K562 (cell line): ENCODE measurements at regions not wholly inside any gene's neighbourhood (a gene's known extent, or its start where the extent isn't known, plus 50 kb on each side); places are given as distances from the start of the nearest gene placed in this dataset.

Experiments
- EP300 ChIP-seq: IDR thresholded peaks from 2 replicates; pipeline ENCODE4 v1.6.1; 2012; ENCODE audit warnings: low read length, improper control_type of control experiment
- EZH2 ChIP-seq: IDR thresholded peaks from 2 replicates; pipeline ENCODE4 v1.6.1; 2012; ENCODE audit warnings: low read depth, mild to moderate bottlenecking, inconsistent platforms, low read length, borderline replicate concordance
- FOSL1 ChIP-seq: fragments of 200-800 bp; sonication (Bioruptor generic); conservative IDR thresholded peaks from 2 replicates; pipeline ENCODE4 v1.6.1; 2016; ENCODE audit warnings: missing genetic modification characterization, missing compliant biosample characterization
- JUN ChIP-seq, 2 experiments: sonication (generic) in 1 of 2; formaldehyde crosslinking in 1 of 2; IDR thresholded peaks; 2 replicates each; pipeline versions ENCODE4 v1.6.1 to v1.8.0; 2012 to 2022; ENCODE audit warnings: borderline replicate concordance in 2 of 2, mild to moderate bottlenecking in 2 of 2, improper control_type of control experiment in 1 of 2, low read depth in 1 of 2, low read length in 1 of 2, missing genetic modification reagents in 1 of 2
- MYBL2 ChIP-seq, 2 experiments: fragments of 450-650 bp in 1 of 2; sonication (generic) in 1 of 2; formaldehyde crosslinking in 1 of 2; IDR thresholded peaks; 2 replicates each; pipeline versions ENCODE4 v1.6.1 to v1.8.1; 2017 to 2022; ENCODE audit warnings: borderline replicate concordance in 1 of 2, inconsistent platforms in 1 of 2, low read depth in 1 of 2, mild to moderate bottlenecking in 1 of 2, missing genetic modification reagents in 1 of 2, moderate library complexity in 1 of 2
- POLR2A ChIP-seq: fragments of 450-650 bp; conservative IDR thresholded peaks from 2 replicates; pipeline ENCODE4 v1.6.1; 2016
- SPI1 ChIP-seq: IDR thresholded peaks from 2 replicates; pipeline ENCODE4 v1.6.1; 2011; ENCODE audit warnings: low read depth, low read length, control low read depth, borderline replicate concordance
- YY1 ChIP-seq, 3 experiments: IDR thresholded peaks; 2 replicates each; pipeline ENCODE4 v1.6.1; 2011; ENCODE audit warnings: low read length in 2 of 3, mild to moderate bottlenecking in 2 of 3, moderate library complexity in 2 of 3, borderline replicate concordance in 1 of 3, control low read depth in 1 of 3, low read depth in 1 of 3; ENCODE audit not compliant: insufficient read depth in 3 of 3, insufficient replicate concordance in 2 of 3, control insufficient read depth in 1 of 3, insufficient read length in 1 of 3; ENCODE audit errors: extremely low read depth in 1 of 3
- TF ChIP-seq, protein P1 (sequence below): fragments of 200-800 bp; sonication (Bioruptor generic); IDR thresholded peaks from 2 replicates; pipeline ENCODE4 v1.6.1; 2016; ENCODE audit warnings: missing genetic modification characterization, missing compliant biosample characterization

DNA sequence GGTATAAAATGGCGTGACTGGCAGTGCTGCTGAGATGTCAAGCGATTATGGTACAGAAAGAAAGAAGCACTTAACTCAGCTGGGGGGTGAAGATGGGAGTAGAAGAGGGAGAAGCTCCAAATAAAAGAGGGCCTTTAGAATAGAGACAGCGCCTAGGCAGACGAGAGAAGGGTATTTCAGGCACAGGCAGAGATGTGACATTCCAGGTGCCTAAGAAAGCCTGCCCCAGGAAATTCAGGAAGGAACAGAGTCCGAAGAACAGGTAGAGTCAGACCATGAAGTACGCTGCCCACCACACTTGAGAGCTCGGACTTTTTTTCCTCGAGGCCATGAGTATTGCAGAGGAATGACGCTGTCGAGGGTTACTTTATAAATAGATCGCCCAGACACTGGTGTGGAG, 170.9 kb upstream of the ATF7IP start:
- no peak for TF ChIP-seq EP300
- TF ChIP-seq EZH2: no peak
- TF ChIP-seq MYBL2 (IDR thresholded peaks at IDR 0.05; ENCODE audit: low read depth): no peak
- no peak for TF ChIP-seq MYBL2 (CRISPR knock-in tag; IDR thresholded peaks at IDR 0.05; ENCODE audit: borderline replicate concordance)
- TF ChIP-seq FOSL1: no peak
- no peak for TF ChIP-seq YY1 (IDR thresholded peaks at IDR 0.05; ENCODE audit: borderline replicate concordance in 1 of 3, control insufficient read depth in 1 of 3, extremely low read depth in 1 of 3, insufficient read depth in 3 of 3, insufficient read length in 1 of 3, insufficient replicate concordance in 2 of 3, low read depth in 1 of 3, low read length in 2 of 3)
- TF ChIP-seq POLR2A: no peak
- TF ChIP-seq, protein P1, sequence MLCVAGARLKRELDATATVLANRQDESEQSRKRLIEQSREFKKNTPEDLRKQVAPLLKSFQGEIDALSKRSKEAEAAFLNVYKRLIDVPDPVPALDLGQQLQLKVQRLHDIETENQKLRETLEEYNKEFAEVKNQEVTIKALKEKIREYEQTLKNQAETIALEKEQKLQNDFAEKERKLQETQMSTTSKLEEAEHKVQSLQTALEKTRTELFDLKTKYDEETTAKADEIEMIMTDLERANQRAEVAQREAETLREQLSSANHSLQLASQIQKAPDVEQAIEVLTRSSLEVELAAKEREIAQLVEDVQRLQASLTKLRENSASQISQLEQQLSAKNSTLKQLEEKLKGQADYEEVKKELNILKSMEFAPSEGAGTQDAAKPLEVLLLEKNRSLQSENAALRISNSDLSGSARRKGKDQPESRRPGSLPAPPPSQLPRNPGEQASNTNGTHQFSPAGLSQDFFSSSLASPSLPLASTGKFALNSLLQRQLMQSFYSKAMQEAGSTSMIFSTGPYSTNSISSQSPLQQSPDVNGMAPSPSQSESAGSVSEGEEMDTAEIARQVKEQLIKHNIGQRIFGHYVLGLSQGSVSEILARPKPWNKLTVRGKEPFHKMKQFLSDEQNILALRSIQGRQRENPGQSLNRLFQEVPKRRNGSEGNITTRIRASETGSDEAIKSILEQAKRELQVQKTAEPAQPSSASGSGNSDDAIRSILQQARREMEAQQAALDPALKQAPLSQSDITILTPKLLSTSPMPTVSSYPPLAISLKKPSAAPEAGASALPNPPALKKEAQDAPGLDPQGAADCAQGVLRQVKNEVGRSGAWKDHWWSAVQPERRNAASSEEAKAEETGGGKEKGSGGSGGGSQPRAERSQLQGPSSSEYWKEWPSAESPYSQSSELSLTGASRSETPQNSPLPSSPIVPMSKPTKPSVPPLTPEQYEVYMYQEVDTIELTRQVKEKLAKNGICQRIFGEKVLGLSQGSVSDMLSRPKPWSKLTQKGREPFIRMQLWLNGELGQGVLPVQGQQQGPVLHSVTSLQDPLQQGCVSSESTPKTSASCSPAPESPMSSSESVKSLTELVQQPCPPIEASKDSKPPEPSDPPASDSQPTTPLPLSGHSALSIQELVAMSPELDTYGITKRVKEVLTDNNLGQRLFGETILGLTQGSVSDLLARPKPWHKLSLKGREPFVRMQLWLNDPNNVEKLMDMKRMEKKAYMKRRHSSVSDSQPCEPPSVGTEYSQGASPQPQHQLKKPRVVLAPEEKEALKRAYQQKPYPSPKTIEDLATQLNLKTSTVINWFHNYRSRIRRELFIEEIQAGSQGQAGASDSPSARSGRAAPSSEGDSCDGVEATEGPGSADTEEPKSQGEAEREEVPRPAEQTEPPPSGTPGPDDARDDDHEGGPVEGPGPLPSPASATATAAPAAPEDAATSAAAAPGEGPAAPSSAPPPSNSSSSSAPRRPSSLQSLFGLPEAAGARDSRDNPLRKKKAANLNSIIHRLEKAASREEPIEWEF (CRISPR knock-in tag): no peak
- TF ChIP-seq JUN (IDR thresholded peaks at IDR 0.05; ENCODE audit: borderline replicate concordance, low read depth, low read length): no peak
- TF ChIP-seq JUN (CRISPR knock-in tag; IDR thresholded peaks at IDR 0.05; ENCODE audit: borderline replicate concordance): no peak
- TF ChIP-seq SPI1: no peak
